SKM-1 (cell line): ENCODE measurements at regions not wholly inside any gene's neighbourhood (a gene's known extent, or its start where the extent isn't known, plus 50 kb on each side); places are given as distances from the start of the nearest gene placed in this dataset.

ENCODE experiments used
- DNase-seq: peaks from one replicate; lab custom pipeline; 2025; ENCODE audit not compliant: unreplicated experiment; lab: John Stamatoyannopoulos, UW

GRCh38 chr9:73219985-73220626 is 68.4 kb downstream of the ANXA1 start:
- peak; percentile 35 for DNase-seq

- no peak for DNase-seq
These were observed 71.9 kb downstream of the ANXA1 start for GRCh38 chr9:73223594-73223993.

- DNase-seq, result no peak
These were observed 77.9 kb downstream of the ANXA1 start for GRCh38 chr9:73229543-73229942.

GRCh38 chr9:73230251-73230650 is 78.6 kb downstream of the ANXA1 start:
- no peak for DNase-seq

GRCh38 chr9:73231203-73231602 is 79.5 kb downstream of the ANXA1 start:
- DNase-seq, result no peak

GRCh38 chr9:73233359-73234007 is 81.8 kb downstream of the ANXA1 start:
- no peak for DNase-seq

- DNase-seq, result no peak
These were observed 82.3 kb downstream of the ANXA1 start for GRCh38 chr9:73234008-73234360.

- peak; percentile 9 for DNase-seq
These were observed 85.5 kb downstream of the ANXA1 start for GRCh38 chr9:73237140-73237539.

GRCh38 chr9:73239570-73240265 is 88.1 kb downstream of the ANXA1 start:
- no peak for DNase-seq

- DNase-seq, result no peak
These were observed 91.4 kb downstream of the ANXA1 start for GRCh38 chr9:73243078-73243477.

- DNase-seq, result no peak
These were observed 107.5 kb downstream of the ANXA1 start for GRCh38 chr9:73259086-73259696.

GRCh38 chr9:73260506-73260905 is 108.8 kb downstream of the ANXA1 start:
- no peak for DNase-seq

- no peak for DNase-seq
These were observed 113.0 kb downstream of the ANXA1 start for GRCh38 chr9:73264631-73265030.

- DNase-seq, result no peak
These were observed 114.2 kb downstream of the ANXA1 start for GRCh38 chr9:73265876-73266275.

- DNase-seq, result no peak
These were observed 117.9 kb downstream of the ANXA1 start for GRCh38 chr9:73269430-73270101.

- peak; percentile 8 for DNase-seq
These were observed 119.5 kb downstream of the ANXA1 start for GRCh38 chr9:73270967-73271721.

- no peak for DNase-seq
These were observed 128.4 kb downstream of the ANXA1 start for GRCh38 chr9:73280113-73280512.

- DNase-seq, result no peak
These were observed 132.7 kb downstream of the ANXA1 start for GRCh38 chr9:73284377-73284776.

GRCh38 chr9:73294336-73294735 is 142.7 kb downstream of the ANXA1 start:
- no peak for DNase-seq

GRCh38 chr9:73325983-73326382 is 174.3 kb downstream of the ANXA1 start:
- DNase-seq, result no peak

GRCh38 chr9:73327149-73327548 is 175.5 kb downstream of the ANXA1 start:
- no peak for DNase-seq
